K562 (cell line): ENCODE measurements at regions not wholly inside any gene's neighbourhood (a gene's known extent, or its start where the extent isn't known, plus 50 kb on each side); places are given as distances from the start of the nearest gene placed in this dataset.

ENCODE experiments used
- BCL6 ChIP-seq: fragments of 250-450 bp; sonication (Bioruptor Pico); IDR thresholded peaks from 2 replicates; pipeline ENCODE4 v1.4.0; 2020
- BRCA1 ChIP-seq, 2 experiments: fragments of 450-650 bp in 1 of 2; sonication (generic) in 1 of 2; formaldehyde crosslinking in 1 of 2; IDR thresholded peaks; 2 replicates each; pipeline versions ENCODE4 v1.5.0 to v1.6.1; 2017 to 2020; ENCODE audit warnings: mild to moderate bottlenecking in 1 of 2, missing genetic modification reagents in 1 of 2
- CEBPG ChIP-seq, 3 experiments: fragments of 200-800 bp in 1 of 3; sonication (Bioruptor generic) in 1 of 3; sonication (generic) in 1 of 3; formaldehyde crosslinking in 1 of 3; IDR thresholded peaks in 2 of 3; conservative IDR thresholded peaks in 1 of 3; 2 replicates each; pipeline versions ENCODE4 v1.6.1 to v1.8.0; 2016 to 2022; ENCODE audit warnings: missing compliant biosample characterization in 2 of 3, missing genetic modification characterization in 2 of 3, mild to moderate bottlenecking in 1 of 3, missing genetic modification reagents in 1 of 3
- HDGF ChIP-seq: fragments of 450-650 bp; IDR thresholded peaks from 2 replicates; pipeline ENCODE4 v1.6.1; 2016
- KAT2B ChIP-seq: IDR thresholded peaks from one replicate; pipeline ENCODE4 v1.6.1; 2012; ENCODE audit warnings: low read depth, mild to moderate bottlenecking, control low read depth, inconsistent platforms, low read length, moderate library complexity
- PHF8 ChIP-seq: fragments of 200-600 bp; sonication (generic); IDR thresholded peaks from 2 replicates; pipeline ENCODE4 v1.6.1; 2012; ENCODE audit warnings: mixed run types, mild to moderate bottlenecking, inconsistent platforms, low read length, moderate library complexity, borderline replicate concordance
- POLR2AphosphoS5 ChIP-seq: IDR thresholded peaks from 2 replicates; pipeline ENCODE4 v1.6.1; 2011; ENCODE audit warnings: mild to moderate bottlenecking, low read depth, low read length, moderate library complexity; ENCODE audit not compliant: control insufficient read depth, insufficient read depth
- ZNF766 ChIP-seq: fragments of 200-800 bp; sonication (Bioruptor generic); conservative IDR thresholded peaks from 2 replicates; pipeline ENCODE4 v1.6.1; 2016; ENCODE audit warnings: missing genetic modification characterization, missing compliant biosample characterization
- TF ChIP-seq, protein P1 (sequence below), 3 experiments: IDR thresholded peaks in 2 of 3; conservative IDR thresholded peaks in 1 of 3; 2 replicates each; pipeline ENCODE4 v1.5.1; 2011 to 2012; ENCODE audit warnings: low read length in 3 of 3, mild to moderate bottlenecking in 3 of 3, control low read depth in 2 of 3, improper control_type of control experiment in 1 of 3, inconsistent platforms in 1 of 3, low read depth in 1 of 3, mixed read lengths in 1 of 3, moderate library complexity in 1 of 3; ENCODE audit not compliant: insufficient read depth in 2 of 3

DNA sequence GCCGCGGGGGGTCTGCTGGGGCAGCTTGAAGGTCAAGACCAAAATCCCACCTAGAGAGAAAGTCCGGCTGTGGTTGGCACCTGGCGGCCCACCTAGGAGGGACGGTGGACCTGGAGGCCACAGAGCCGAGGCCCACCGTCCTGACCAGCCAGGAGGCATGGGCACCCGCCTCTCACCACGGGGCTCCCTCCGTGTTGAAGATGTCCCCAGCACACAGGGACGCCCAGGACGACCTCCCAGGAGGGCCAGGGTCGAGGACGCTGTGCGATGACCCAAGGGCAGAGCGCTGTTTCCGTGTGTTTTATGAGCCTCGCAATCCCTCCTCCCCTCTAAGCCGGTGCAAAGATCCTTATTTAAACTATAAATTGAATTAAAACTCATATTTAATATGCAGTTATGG lies 131.2 kb downstream of the C16orf95 start:
- TF ChIP-seq, protein P1, sequence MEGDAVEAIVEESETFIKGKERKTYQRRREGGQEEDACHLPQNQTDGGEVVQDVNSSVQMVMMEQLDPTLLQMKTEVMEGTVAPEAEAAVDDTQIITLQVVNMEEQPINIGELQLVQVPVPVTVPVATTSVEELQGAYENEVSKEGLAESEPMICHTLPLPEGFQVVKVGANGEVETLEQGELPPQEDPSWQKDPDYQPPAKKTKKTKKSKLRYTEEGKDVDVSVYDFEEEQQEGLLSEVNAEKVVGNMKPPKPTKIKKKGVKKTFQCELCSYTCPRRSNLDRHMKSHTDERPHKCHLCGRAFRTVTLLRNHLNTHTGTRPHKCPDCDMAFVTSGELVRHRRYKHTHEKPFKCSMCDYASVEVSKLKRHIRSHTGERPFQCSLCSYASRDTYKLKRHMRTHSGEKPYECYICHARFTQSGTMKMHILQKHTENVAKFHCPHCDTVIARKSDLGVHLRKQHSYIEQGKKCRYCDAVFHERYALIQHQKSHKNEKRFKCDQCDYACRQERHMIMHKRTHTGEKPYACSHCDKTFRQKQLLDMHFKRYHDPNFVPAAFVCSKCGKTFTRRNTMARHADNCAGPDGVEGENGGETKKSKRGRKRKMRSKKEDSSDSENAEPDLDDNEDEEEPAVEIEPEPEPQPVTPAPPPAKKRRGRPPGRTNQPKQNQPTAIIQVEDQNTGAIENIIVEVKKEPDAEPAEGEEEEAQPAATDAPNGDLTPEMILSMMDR (IDR thresholded peaks at IDR 0.05 in 2 of 3, conservative IDR thresholded peaks at IDR 0.05 in 1 of 3; ENCODE audit: insufficient read depth in 2 of 3, low read depth in 1 of 3, low read length in 3 of 3) = no peak
- TF ChIP-seq KAT2B (no peak), PHF8 (no peak), BRCA1 (IDR thresholded peaks at IDR 0.05) (no peak), BRCA1 (CRISPR knock-in tag; IDR thresholded peaks at IDR 0.05) (no peak), CEBPG (CRISPR knock-in tag; IDR thresholded peaks at IDR 0.05) (no peak), CEBPG (tag; conservative IDR thresholded peaks at IDR 0.05 in 1 of 2, IDR thresholded peaks at IDR 0.05 in 1 of 2) (no peak), ZNF766 (CRISPR knock-in tag) (no peak), POLR2AphosphoS5 (no peak), HDGF (no peak), BCL6 (no peak)
